GM19468 (cell line): ENCODE measurements at regions not wholly inside any gene's neighbourhood (a gene's known extent, or its start where the extent isn't known, plus 50 kb on each side); places are given as distances from the start of the nearest gene placed in this dataset.
"Not testable (repeated sequence)": the region's sequence is repeated elsewhere in the genome, so short reads cannot be mapped to it uniquely, and the experiment has no call there.

Source experiments
- ATAC-seq: cut with Tn5 transposase; IDR thresholded peaks from one replicate; pipeline ENCODE4 v1.9.1; 2021; ENCODE audit warnings: mild to moderate bottlenecking, moderate library complexity, moderate number of reproducible peaks; ENCODE audit not compliant: unreplicated experiment; ENCODE audit errors: extremely low read depth

- ATAC-seq, result no peak
Measured at GRCh38 chr6:117761610-117762009, 86.3 kb downstream of the NUS1 start.

- ATAC-seq, result peak; percentile 89
Measured at GRCh38 chr6:117771403-117771802, 96.1 kb downstream of the NUS1 start.

GRCh38 chr6:117776441-117776840 is 101.2 kb downstream of the NUS1 start:
- no peak for ATAC-seq

GRCh38 chr6:117781550-117781949 is 106.3 kb downstream of the NUS1 start:
- ATAC-seq, result no peak

- no peak for ATAC-seq
Measured at GRCh38 chr6:117783279-117783678, 108.0 kb downstream of the NUS1 start.

- no peak for ATAC-seq
Measured at GRCh38 chr6:117791012-117791411, 115.7 kb downstream of the NUS1 start.

GRCh38 chr6:117795234-117795633 is 111.8 kb upstream of the SLC35F1 start:
- ATAC-seq, result no peak

GRCh38 chr6:117798819-117799218 is 108.2 kb upstream of the SLC35F1 start:
- not testable (repeated sequence) for ATAC-seq

GRCh38 chr6:117810269-117810668 is 96.8 kb upstream of the SLC35F1 start:
- no peak for ATAC-seq

- ATAC-seq, result no peak
Measured at GRCh38 chr6:117817499-117817898, 89.6 kb upstream of the SLC35F1 start.

- ATAC-seq, result no peak
Measured at GRCh38 chr6:117817992-117818391, 89.1 kb upstream of the SLC35F1 start.

- ATAC-seq, result no peak
Measured at GRCh38 chr6:117818449-117818848, 88.6 kb upstream of the SLC35F1 start.

- no peak for ATAC-seq
Measured at GRCh38 chr6:117829594-117830319, 77.3 kb upstream of the SLC35F1 start.

- no peak for ATAC-seq
Measured at GRCh38 chr6:117837261-117837660, 69.8 kb upstream of the SLC35F1 start.

- ATAC-seq, result no peak
Measured at GRCh38 chr6:117840541-117840983, 66.5 kb upstream of the SLC35F1 start.

GRCh38 chr6:117847912-117848311 is 59.2 kb upstream of the SLC35F1 start:
- no peak for ATAC-seq

- no peak for ATAC-seq
Measured at GRCh38 chr6:117849087-117849486, 58.0 kb upstream of the SLC35F1 start.
